ENCODE measurements at regions not wholly inside any gene's neighbourhood (a gene's known extent, or its start where the extent isn't known, plus 50 kb on each side); places are given as distances from the start of the nearest gene placed in this dataset.
A peak's percentile ranks its signal among the peaks of the same experiment; 100 is the strongest.
"Not testable (repeated sequence)": the region's sequence is repeated elsewhere in the genome, so short reads cannot be mapped to it uniquely, and the experiment has no call there.

- no peak overlapping the region for H3K4me3 ChIP-seq (ENCODE audit: low read length)
- peaks cover 6% of the 10 kb centered on the region for H3K9me3 ChIP-seq (ENCODE audit: control insufficient read depth, low read length)
- no peaks in the 10 kb centered on the region for H3K36me3 ChIP-seq (ENCODE audit: control insufficient read depth, insufficient read depth, low read length, severe bottlenecking)
- DNase-seq (ENCODE audit: low read depth), result peak; percentile 9
- no peak overlapping the region for H3K9ac ChIP-seq (ENCODE audit: low read length)
- H3K27me3 ChIP-seq (replicated peaks; ENCODE audit: control insufficient read depth, insufficient read depth, low read length), result no peaks in the 10 kb centered on the region
- H3K4me1 ChIP-seq (ENCODE audit: control insufficient read depth, insufficient read depth, low read length), result no peaks in the 10 kb centered on the region
These were observed 209.6 kb upstream of the SLC39A10 start for GRCh38 chr2:195447323-195447975.

- Histone ChIP-seq H3K36me3 (ENCODE audit: control insufficient read depth, insufficient read depth, low read length, severe bottlenecking) (no peaks in the 10 kb centered on the region), H3K9ac (ENCODE audit: low read length) (no peak overlapping the region), H3K9me3 (ENCODE audit: control insufficient read depth, low read length) (peaks cover 15% of the 10 kb centered on the region), H3K4me1 (ENCODE audit: control insufficient read depth, insufficient read depth, low read length) (no peaks in the 10 kb centered on the region), H3K4me3 (ENCODE audit: low read length) (no peak overlapping the region), H3K27me3 (replicated peaks; ENCODE audit: control insufficient read depth, insufficient read depth, low read length) (no peaks in the 10 kb centered on the region)
- DNase-seq (ENCODE audit: low read depth), result peak; percentile 23
These were observed 211.4 kb upstream of the SLC39A10 start for GRCh38 chr2:195445639-195446038.

GRCh38 chr2:195443926-195444325 is 213.1 kb upstream of the SLC39A10 start:
- no peak overlapping the region for H3K9ac ChIP-seq (ENCODE audit: low read length)
- H3K9me3 ChIP-seq (ENCODE audit: control insufficient read depth, low read length), result peaks cover 15% of the 10 kb centered on the region
- no peaks in the 10 kb centered on the region for H3K4me1 ChIP-seq (ENCODE audit: control insufficient read depth, insufficient read depth, low read length)
- H3K4me3 ChIP-seq (ENCODE audit: low read length), result no peak overlapping the region
- no peaks in the 10 kb centered on the region for H3K27me3 ChIP-seq (replicated peaks; ENCODE audit: control insufficient read depth, insufficient read depth, low read length)
- DNase-seq (ENCODE audit: low read depth), result no peak
- no peaks in the 10 kb centered on the region for H3K36me3 ChIP-seq (ENCODE audit: control insufficient read depth, insufficient read depth, low read length, severe bottlenecking)

- H3K27me3 ChIP-seq (replicated peaks; ENCODE audit: control insufficient read depth, insufficient read depth, low read length), result no peaks in the 10 kb centered on the region
- H3K4me3 ChIP-seq (ENCODE audit: low read length), result no peak overlapping the region
- no peaks in the 10 kb centered on the region for H3K4me1 ChIP-seq (ENCODE audit: control insufficient read depth, insufficient read depth, low read length)
- no peak for DNase-seq (ENCODE audit: low read depth)
- no peaks in the 10 kb centered on the region for H3K36me3 ChIP-seq (ENCODE audit: control insufficient read depth, insufficient read depth, low read length, severe bottlenecking)
- H3K9me3 ChIP-seq (ENCODE audit: control insufficient read depth, low read length), result peaks cover 15% of the 10 kb centered on the region
- no peak overlapping the region for H3K9ac ChIP-seq (ENCODE audit: low read length)
These were observed 214.4 kb upstream of the SLC39A10 start for GRCh38 chr2:195442458-195443175.

GRCh38 chr2:195438692-195439091 is 218.3 kb upstream of the SLC39A10 start:
- H3K27me3 ChIP-seq (replicated peaks; ENCODE audit: control insufficient read depth, insufficient read depth, low read length), result no peaks in the 10 kb centered on the region
- peaks cover 15% of the 10 kb centered on the region for H3K9me3 ChIP-seq (ENCODE audit: control insufficient read depth, low read length)
- H3K36me3 ChIP-seq (ENCODE audit: control insufficient read depth, insufficient read depth, low read length, severe bottlenecking), result no peaks in the 10 kb centered on the region
- H3K4me3 ChIP-seq (ENCODE audit: low read length), result no peak overlapping the region
- no peak for DNase-seq (ENCODE audit: low read depth)
- no peaks in the 10 kb centered on the region for H3K4me1 ChIP-seq (ENCODE audit: control insufficient read depth, insufficient read depth, low read length)
- H3K9ac ChIP-seq (ENCODE audit: low read length), result no peak overlapping the region

- Histone ChIP-seq H3K4me3 (ENCODE audit: low read length) (no peak overlapping the region), H3K9me3 (ENCODE audit: control insufficient read depth, low read length) (peaks cover 10% of the 10 kb centered on the region), H3K9ac (ENCODE audit: low read length) (no peak overlapping the region), H3K4me1 (ENCODE audit: control insufficient read depth, insufficient read depth, low read length) (no peaks in the 10 kb centered on the region), H3K36me3 (ENCODE audit: control insufficient read depth, insufficient read depth, low read length, severe bottlenecking) (no peaks in the 10 kb centered on the region), H3K27me3 (replicated peaks; ENCODE audit: control insufficient read depth, insufficient read depth, low read length) (no peaks in the 10 kb centered on the region)
- no peak for DNase-seq (ENCODE audit: low read depth)
These were observed 219.5 kb upstream of the SLC39A10 start for GRCh38 chr2:195437521-195437920.

- no peak overlapping the region for H3K9ac ChIP-seq (ENCODE audit: low read length)
- no peaks in the 10 kb centered on the region for H3K27me3 ChIP-seq (replicated peaks; ENCODE audit: control insufficient read depth, insufficient read depth, low read length)
- DNase-seq (ENCODE audit: low read depth), result no peak
- no peaks in the 10 kb centered on the region for H3K4me1 ChIP-seq (ENCODE audit: control insufficient read depth, insufficient read depth, low read length)
- H3K36me3 ChIP-seq (ENCODE audit: control insufficient read depth, insufficient read depth, low read length, severe bottlenecking), result no peaks in the 10 kb centered on the region
- H3K4me3 ChIP-seq (ENCODE audit: low read length), result no peak overlapping the region
- no peaks in the 10 kb centered on the region for H3K9me3 ChIP-seq (ENCODE audit: control insufficient read depth, low read length)
These were observed 222.7 kb upstream of the SLC39A10 start for GRCh38 chr2:195434346-195434745.

- not testable (repeated sequence) for H3K9ac ChIP-seq (ENCODE audit: low read length); H3K9me3 ChIP-seq (ENCODE audit: control insufficient read depth, low read length); H3K4me1 ChIP-seq (ENCODE audit: control insufficient read depth, insufficient read depth, low read length); H3K27me3 ChIP-seq (replicated peaks; ENCODE audit: control insufficient read depth, insufficient read depth, low read length); H3K4me3 ChIP-seq (ENCODE audit: low read length); H3K36me3 ChIP-seq (ENCODE audit: control insufficient read depth, insufficient read depth, low read length, severe bottlenecking); DNase-seq (ENCODE audit: low read depth)
These were observed 223.3 kb upstream of the SLC39A10 start for GRCh38 chr2:195433729-195434128.

- DNase-seq (ENCODE audit: low read depth), result no peak
- no peaks in the 10 kb centered on the region for H3K9me3 ChIP-seq (ENCODE audit: control insufficient read depth, low read length)
- H3K9ac ChIP-seq (ENCODE audit: low read length), result no peak overlapping the region
- no peaks in the 10 kb centered on the region for H3K36me3 ChIP-seq (ENCODE audit: control insufficient read depth, insufficient read depth, low read length, severe bottlenecking)
- no peaks in the 10 kb centered on the region for H3K4me1 ChIP-seq (ENCODE audit: control insufficient read depth, insufficient read depth, low read length)
- no peak overlapping the region for H3K4me3 ChIP-seq (ENCODE audit: low read length)
- H3K27me3 ChIP-seq (replicated peaks; ENCODE audit: control insufficient read depth, insufficient read depth, low read length), result no peaks in the 10 kb centered on the region
These were observed 228.4 kb upstream of the SLC39A10 start for GRCh38 chr2:195428673-195429072.

GRCh38 chr2:195425328-195425727 is 231.7 kb upstream of the SLC39A10 start:
- no peaks in the 10 kb centered on the region for H3K9me3 ChIP-seq (ENCODE audit: control insufficient read depth, low read length)
- no peak for DNase-seq (ENCODE audit: low read depth)
- H3K27me3 ChIP-seq (replicated peaks; ENCODE audit: control insufficient read depth, insufficient read depth, low read length), result no peaks in the 10 kb centered on the region
- no peaks in the 10 kb centered on the region for H3K4me1 ChIP-seq (ENCODE audit: control insufficient read depth, insufficient read depth, low read length)
- H3K4me3 ChIP-seq (ENCODE audit: low read length), result no peak overlapping the region
- H3K9ac ChIP-seq (ENCODE audit: low read length), result no peak overlapping the region
- no peaks in the 10 kb centered on the region for H3K36me3 ChIP-seq (ENCODE audit: control insufficient read depth, insufficient read depth, low read length, severe bottlenecking)

GRCh38 chr2:195419033-195419432 is 238.0 kb upstream of the SLC39A10 start:
- Histone ChIP-seq H3K36me3 (ENCODE audit: control insufficient read depth, insufficient read depth, low read length, severe bottlenecking) (no peaks in the 10 kb centered on the region), H3K27me3 (replicated peaks; ENCODE audit: control insufficient read depth, insufficient read depth, low read length) (no peaks in the 10 kb centered on the region), H3K9ac (ENCODE audit: low read length) (no peak overlapping the region), H3K4me3 (ENCODE audit: low read length) (no peak overlapping the region), H3K9me3 (ENCODE audit: control insufficient read depth, low read length) (no peaks in the 10 kb centered on the region), H3K4me1 (ENCODE audit: control insufficient read depth, insufficient read depth, low read length) (no peaks in the 10 kb centered on the region)
- no peak for DNase-seq (ENCODE audit: low read depth)
